HFF-Myc (cell line): ENCODE measurements at regions not wholly inside any gene's neighbourhood (a gene's known extent, or its start where the extent isn't known, plus 50 kb on each side); places are given as distances from the start of the nearest gene placed in this dataset.

Experiments
- DNase-seq: peaks from one replicate; pipeline ENCODE4 v3.0.0-alpha.2; 2011; ENCODE audit warnings: low read depth; ENCODE audit errors: extremely low read depth
- H3K4me3 ChIP-seq: replicated peaks from 2 replicates; pipeline ENCODE4 v1.5.1; 2011; ENCODE audit warnings: low read depth, mild to moderate bottlenecking, control low read depth, low read length
- TF ChIP-seq, protein P1 (sequence below): IDR thresholded peaks from 2 replicates; pipeline ENCODE4 v1.5.1; 2012; ENCODE audit warnings: mild to moderate bottlenecking, low read depth, low read length, control low read depth; ENCODE audit errors: missing control alignments

DNA sequence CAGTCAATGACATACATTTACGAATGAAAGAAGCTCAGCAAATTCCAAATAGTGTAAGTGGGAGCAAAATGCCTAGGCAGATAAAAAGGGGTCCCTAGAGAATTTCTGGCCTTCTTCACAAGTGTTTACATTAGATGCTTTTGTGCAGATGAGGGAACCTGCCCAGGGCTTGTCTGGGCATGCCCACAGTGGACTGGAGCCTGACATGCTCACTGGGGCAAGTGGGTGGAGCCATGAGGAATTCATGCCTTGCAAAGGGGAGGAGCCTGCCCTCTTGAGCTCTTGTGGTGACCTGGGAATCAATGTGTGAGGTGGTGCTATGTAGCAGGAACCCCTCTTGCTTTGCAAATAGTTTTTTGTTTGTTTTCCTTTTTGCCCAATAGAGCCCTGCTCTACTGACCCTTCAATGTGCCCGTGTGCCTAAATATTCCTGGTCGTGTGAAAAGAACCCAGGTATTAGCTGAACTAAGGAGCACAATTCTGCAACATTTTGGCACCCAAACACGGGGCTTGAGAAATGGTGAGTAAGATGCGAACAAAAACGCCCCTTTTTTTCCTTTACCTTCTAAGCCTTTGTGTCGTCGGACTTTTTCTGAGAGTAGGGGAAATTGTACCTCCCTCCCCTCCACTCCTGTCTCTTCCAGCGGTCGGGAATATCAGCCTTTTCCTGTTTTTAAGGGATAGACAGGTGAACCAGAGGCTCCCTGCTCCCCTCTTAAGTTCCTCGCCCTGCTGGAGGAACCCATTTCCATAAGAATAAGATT is 433.8 kb upstream of the CDH9 start:
- peak overlapping the region; percentile 45 for H3K4me3 ChIP-seq
- peak; percentile 70 for DNase-seq

DNA sequence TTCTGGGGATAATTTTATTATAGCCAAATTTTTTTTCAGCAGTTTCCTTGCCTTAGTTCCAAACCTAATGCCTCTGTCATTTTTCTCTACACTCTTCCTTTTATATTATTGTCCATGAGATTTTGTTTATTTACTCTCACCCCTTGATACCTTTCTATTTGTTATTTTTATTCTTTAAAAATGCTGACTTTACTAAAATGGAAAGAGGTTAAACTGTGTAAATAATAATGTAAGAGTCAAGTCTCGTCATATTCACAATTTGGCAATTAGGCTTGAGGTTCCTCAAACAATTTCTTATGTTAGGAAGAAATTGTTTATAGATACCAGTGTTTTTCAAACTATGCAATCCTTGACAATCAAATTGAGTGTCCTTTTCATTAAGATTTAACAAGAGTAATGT is 428.6 kb upstream of the CDH9 start:
- DNase-seq: no peak
- H3K4me3 ChIP-seq: no peak overlapping the region
- TF ChIP-seq, protein P1, sequence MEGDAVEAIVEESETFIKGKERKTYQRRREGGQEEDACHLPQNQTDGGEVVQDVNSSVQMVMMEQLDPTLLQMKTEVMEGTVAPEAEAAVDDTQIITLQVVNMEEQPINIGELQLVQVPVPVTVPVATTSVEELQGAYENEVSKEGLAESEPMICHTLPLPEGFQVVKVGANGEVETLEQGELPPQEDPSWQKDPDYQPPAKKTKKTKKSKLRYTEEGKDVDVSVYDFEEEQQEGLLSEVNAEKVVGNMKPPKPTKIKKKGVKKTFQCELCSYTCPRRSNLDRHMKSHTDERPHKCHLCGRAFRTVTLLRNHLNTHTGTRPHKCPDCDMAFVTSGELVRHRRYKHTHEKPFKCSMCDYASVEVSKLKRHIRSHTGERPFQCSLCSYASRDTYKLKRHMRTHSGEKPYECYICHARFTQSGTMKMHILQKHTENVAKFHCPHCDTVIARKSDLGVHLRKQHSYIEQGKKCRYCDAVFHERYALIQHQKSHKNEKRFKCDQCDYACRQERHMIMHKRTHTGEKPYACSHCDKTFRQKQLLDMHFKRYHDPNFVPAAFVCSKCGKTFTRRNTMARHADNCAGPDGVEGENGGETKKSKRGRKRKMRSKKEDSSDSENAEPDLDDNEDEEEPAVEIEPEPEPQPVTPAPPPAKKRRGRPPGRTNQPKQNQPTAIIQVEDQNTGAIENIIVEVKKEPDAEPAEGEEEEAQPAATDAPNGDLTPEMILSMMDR: no peak

More for the DNA sequence above, 433.8 kb upstream of the CDH9 start:
- TF ChIP-seq, protein P1: no peak

DNA sequence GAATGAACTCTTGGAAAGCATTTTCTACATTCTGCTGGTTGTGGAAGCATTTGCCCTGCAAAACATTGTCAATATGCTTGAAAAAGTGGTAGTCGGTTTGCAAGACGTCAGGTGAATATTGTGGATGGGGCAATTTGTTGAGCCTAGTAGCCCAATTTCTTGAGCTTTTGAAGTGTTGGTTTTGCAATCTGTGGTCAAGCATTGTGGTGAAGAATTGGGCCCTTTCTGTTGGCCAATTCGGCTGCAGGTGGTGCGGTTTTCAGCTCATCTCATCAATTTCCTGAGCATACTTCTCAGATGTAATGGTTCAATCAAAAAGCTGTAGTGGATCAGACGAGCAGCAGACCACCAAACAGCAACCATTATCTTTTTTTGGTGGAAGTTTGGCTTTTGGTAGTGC is 426.8 kb upstream of the CDH9 start:
- H3K4me3 ChIP-seq: no peak overlapping the region
- TF ChIP-seq, protein P1: no peak
- no peak for DNase-seq

DNA sequence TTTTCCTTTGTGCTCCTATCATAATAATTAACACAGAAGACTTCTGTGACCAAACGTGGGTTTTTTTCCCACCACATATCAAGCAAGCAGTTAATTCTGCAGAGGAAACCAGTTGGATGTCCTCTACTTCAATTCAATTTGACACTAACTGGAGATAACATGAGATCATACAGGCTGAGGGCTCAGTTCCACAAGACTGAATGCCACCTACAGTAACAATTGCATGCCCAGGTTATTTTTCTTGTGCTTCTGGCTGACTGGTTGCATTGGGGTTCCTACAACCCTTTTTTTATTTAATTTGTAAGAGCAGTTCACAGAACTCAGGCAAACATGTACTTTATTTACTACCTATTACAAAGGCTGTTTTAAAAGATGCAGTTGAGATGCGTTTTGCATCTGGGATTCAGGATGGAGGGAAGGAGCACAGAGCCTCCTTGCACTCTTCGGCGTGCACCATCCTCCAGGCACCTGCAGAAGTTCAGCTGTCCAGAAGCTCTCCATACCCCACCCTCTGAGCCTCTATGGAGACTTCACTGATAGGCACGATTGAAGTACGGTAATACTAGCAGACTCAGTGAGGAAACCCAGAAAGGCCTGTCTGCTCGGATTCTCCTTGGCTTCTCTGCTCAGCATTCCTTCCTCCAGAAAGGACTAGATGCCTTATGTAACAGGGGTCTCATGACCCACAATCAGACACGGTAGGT is 425.2 kb upstream of the CDH9 start:
- TF ChIP-seq, protein P1: no peak
- H3K4me3 ChIP-seq: no peak overlapping the region
- DNase-seq: no peak

DNA sequence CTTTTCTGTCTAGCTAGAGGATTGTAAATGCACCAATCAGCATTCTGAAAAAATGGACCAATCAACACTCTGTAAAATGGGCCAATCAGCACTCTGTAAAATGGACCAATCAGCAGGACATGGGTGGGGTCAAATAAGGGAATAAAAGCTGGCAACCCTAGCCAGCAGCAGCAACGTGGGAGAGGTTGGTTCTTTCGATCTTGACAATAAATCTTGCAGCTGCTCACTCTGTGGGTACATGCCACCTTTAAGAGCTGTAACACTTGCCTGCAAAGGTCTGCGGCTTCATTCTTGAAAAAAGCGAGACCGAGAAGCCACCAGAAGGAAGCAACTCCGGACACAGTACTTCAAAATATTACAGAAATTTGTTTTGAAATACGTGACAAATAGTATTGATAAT is 424.6 kb upstream of the CDH9 start:
- H3K4me3 ChIP-seq: no peak overlapping the region
- DNase-seq: no peak
- TF ChIP-seq, protein P1: no peak

DNA sequence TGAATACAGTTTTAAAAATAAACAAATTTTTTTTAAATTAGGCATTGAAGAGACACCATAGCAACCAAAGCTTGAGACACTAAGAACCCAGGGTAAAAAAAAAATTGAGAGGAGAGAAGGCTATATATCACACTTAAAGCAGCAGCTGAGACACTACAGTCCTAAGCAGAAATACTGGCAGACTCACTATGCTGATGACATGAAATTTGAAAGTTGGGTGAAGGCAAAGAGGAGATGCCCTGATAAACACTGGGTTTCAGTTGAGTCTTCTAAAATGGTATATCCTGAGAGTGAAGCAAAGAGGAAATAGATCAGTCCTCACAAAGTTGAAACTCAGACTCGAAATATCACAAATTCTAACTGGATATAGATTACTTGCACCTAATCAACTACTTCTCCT is 419.9 kb upstream of the CDH9 start:
- TF ChIP-seq, protein P1: no peak
- no peak for DNase-seq
- no peak overlapping the region for H3K4me3 ChIP-seq

DNA sequence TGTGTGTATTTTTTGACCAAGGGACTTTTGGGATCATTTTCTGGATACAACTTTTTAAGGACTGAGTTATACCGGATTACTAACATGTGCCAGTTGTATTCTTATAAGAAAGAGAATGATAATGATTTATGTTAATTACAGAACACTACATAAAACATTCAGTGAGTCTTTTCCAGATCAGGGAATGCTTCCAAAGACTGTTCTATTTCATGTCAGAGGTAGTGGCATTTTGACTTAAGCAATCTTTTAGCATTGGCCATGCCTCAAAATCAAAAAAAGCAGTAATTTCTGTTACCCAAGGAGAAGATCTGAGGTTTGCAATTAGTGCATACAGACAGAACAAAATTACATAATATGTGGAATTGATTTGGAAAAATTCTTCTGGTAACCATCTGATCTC is 413.0 kb upstream of the CDH9 start:
- no peak overlapping the region for H3K4me3 ChIP-seq
- TF ChIP-seq, protein P1: no peak
- no peak for DNase-seq
